Skeletal muscle tissue (tissue), 3 donors: ENCODE measurements at regions not wholly inside any gene's neighbourhood (a gene's known extent, or its start where the extent isn't known, plus 50 kb on each side); places are given as distances from the start of the nearest gene placed in this dataset.

ENCODE experiments used
- H3K27ac ChIP-seq: one replicate; pipeline ENCODE4 v1.7.0; 2013; ENCODE audit warnings: mild to moderate bottlenecking, low read depth, low read length, inconsistent platforms
- H3K27me3 ChIP-seq, 3 donors: one replicate each; pipeline ENCODE4 v1.7.0; 2013; ENCODE audit warnings: low read length in 3 of 3; ENCODE audit not compliant: control insufficient read depth in 3 of 3, insufficient read depth in 3 of 3
- H3K36me3 ChIP-seq, 3 donors: one replicate each; pipeline ENCODE4 v1.7.0; 2013; ENCODE audit warnings: low read length in 3 of 3; ENCODE audit not compliant: control insufficient read depth in 3 of 3, insufficient read depth in 3 of 3
- H3K4me1 ChIP-seq, 3 donors: one replicate each; pipeline ENCODE4 v1.7.0; 2013; ENCODE audit warnings: low read length in 3 of 3, mild to moderate bottlenecking in 3 of 3; ENCODE audit not compliant: control insufficient read depth in 3 of 3, insufficient read depth in 3 of 3
- H3K4me3 ChIP-seq, 3 donors: one replicate each; pipeline ENCODE4 v1.7.0; 2013; ENCODE audit warnings: low read length in 3 of 3
- H3K9ac ChIP-seq, 3 donors: one replicate each; pipeline ENCODE4 v1.7.0; 2013; ENCODE audit warnings: low read length in 3 of 3, mild to moderate bottlenecking in 3 of 3, moderate library complexity in 2 of 3, low read depth in 1 of 3
- H3K9me3 ChIP-seq, 3 donors: one replicate each; pipeline ENCODE4 v1.7.0; 2013; ENCODE audit warnings: low read length in 3 of 3; ENCODE audit not compliant: control insufficient read depth in 3 of 3
- donor health status: Osteomylitis.

- peak overlapping the region in 1 of 3 donors; percentile 47 for H3K9ac ChIP-seq
- no peaks in the 10 kb centered on the region for H3K27me3 ChIP-seq
- no peak overlapping the region for H3K4me3 ChIP-seq
- H3K27ac ChIP-seq: peak overlapping the region; percentile 93
- H3K4me1 ChIP-seq: peaks cover 18 to 36% (median 34%) of the 10 kb centered on the region in 3 donors
- no peaks in the 10 kb centered on the region for H3K36me3 ChIP-seq
- peaks cover 0 to 5% (median 0%) of the 10 kb centered on the region in 3 donors for H3K9me3 ChIP-seq
Observed at GRCh38 chr3:26100176-26100575, 310.3 kb downstream of the OXSM start.

DNA sequence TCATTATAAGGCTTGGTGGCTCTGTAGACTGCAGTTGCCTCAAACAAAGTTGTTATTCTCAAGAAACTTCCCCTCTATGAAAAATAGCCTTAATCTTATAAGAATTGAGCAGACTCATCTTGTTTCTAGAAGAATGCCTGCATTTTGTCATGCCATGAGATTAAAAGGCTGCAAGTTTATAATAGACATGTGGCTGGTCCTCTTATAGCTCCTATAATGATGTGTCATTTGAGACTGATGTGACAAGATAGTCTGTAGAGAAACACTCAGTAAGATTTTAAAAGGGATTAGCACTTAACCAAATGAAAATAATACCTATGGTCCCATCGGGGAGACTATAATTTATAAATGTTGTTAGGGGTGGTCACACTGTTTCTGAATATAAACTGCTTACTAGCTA lies 312.5 kb downstream of the OXSM start:
- Histone ChIP-seq H3K27ac (peak overlapping the region; percentile 38), H3K36me3 (no peaks in the 10 kb centered on the region), H3K4me1 (peaks cover 21 to 44% (median 38%) of the 10 kb centered on the region in 3 donors), H3K27me3 (no peaks in the 10 kb centered on the region), H3K4me3 (no peak overlapping the region), H3K9me3 (peaks cover 0 to under 1% (median 0%) of the 10 kb centered on the region in 3 donors), H3K9ac (no peak overlapping the region)

GRCh38 chr3:26104851-26105251 lies 315.0 kb downstream of the OXSM start:
- peaks cover 16 to 36% (median 30%) of the 10 kb centered on the region in 3 donors for H3K4me1 ChIP-seq
- H3K36me3 ChIP-seq: no peaks in the 10 kb centered on the region
- no peak overlapping the region for H3K9ac ChIP-seq

GRCh38 chr3:26105261-26105660 lies 315.4 kb downstream of the OXSM start:
- Histone ChIP-seq H3K9ac (no peak overlapping the region), H3K4me1 (peaks cover 12 to 31% (median 26%) of the 10 kb centered on the region in 3 donors), H3K27me3 (no peaks in the 10 kb centered on the region), H3K27ac (no peak overlapping the region), H3K4me3 (no peak overlapping the region), H3K36me3 (no peaks in the 10 kb centered on the region), H3K9me3 (no peaks in the 10 kb centered on the region)

More at GRCh38 chr3:26104851-26105251, 315.0 kb downstream of the OXSM start:
- H3K4me3 ChIP-seq: no peak overlapping the region
- H3K9me3 ChIP-seq: no peaks in the 10 kb centered on the region
- H3K27ac ChIP-seq: no peak overlapping the region
- no peaks in the 10 kb centered on the region for H3K27me3 ChIP-seq

DNA sequence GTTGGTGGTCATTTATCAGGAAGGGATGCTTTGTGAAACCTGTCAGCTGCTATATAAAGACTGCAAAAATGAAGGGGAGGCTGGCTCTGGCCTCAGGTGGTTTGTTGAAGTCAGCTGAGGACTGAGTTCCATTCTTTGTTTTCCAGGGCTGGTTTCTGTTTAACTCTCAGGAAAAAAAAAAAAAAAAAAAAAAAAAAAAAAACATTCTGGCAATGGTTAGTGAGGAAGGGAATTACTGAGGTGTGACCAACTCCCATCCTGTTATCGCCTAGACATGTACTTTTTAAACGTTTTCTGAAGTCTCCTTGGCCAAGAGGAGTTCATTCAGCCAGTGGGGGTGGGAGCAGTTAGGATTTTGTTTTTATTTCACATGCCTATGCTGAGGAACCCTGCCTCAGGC lies 316.3 kb downstream of the OXSM start:
- H3K9ac ChIP-seq: no peak overlapping the region
- H3K36me3 ChIP-seq: no peaks in the 10 kb centered on the region
- H3K4me1 ChIP-seq: peaks cover 10 to 25% (median 19%) of the 10 kb centered on the region in 3 donors
- H3K4me3 ChIP-seq: no peak overlapping the region
- H3K27me3 ChIP-seq: no peaks in the 10 kb centered on the region
- no peaks in the 10 kb centered on the region for H3K9me3 ChIP-seq
- no peak overlapping the region for H3K27ac ChIP-seq

GRCh38 chr3:26108846-26109489 lies 319.1 kb downstream of the OXSM start:
- H3K27ac ChIP-seq: no peak overlapping the region

GRCh38 chr3:26114851-26115250 lies 325.0 kb downstream of the OXSM start:
- Histone ChIP-seq H3K4me3 (no peak overlapping the region), H3K27ac (no peak overlapping the region), H3K36me3 (no peaks in the 10 kb centered on the region), H3K9ac (no peak overlapping the region), H3K9me3 (no peaks in the 10 kb centered on the region), H3K27me3 (no peaks in the 10 kb centered on the region), H3K4me1 (no peaks in the 10 kb centered on the region)

More at GRCh38 chr3:26108846-26109489, 319.1 kb downstream of the OXSM start:
- H3K9ac ChIP-seq: no peak overlapping the region
- H3K4me3 ChIP-seq: no peak overlapping the region
- H3K9me3 ChIP-seq: no peaks in the 10 kb centered on the region
- no peaks in the 10 kb centered on the region for H3K36me3 ChIP-seq
- H3K4me1 ChIP-seq: peaks cover 4 to 15% (median 6%) of the 10 kb centered on the region in 3 donors
- no peaks in the 10 kb centered on the region for H3K27me3 ChIP-seq

GRCh38 chr3:26118165-26118564 lies 328.3 kb downstream of the OXSM start:
- H3K4me3 ChIP-seq: no peak overlapping the region
- no peaks in the 10 kb centered on the region for H3K36me3 ChIP-seq
- H3K9me3 ChIP-seq: no peaks in the 10 kb centered on the region
- H3K4me1 ChIP-seq: no peaks in the 10 kb centered on the region
- no peak overlapping the region for H3K27ac ChIP-seq
- no peak overlapping the region for H3K9ac ChIP-seq
- no peaks in the 10 kb centered on the region for H3K27me3 ChIP-seq

DNA sequence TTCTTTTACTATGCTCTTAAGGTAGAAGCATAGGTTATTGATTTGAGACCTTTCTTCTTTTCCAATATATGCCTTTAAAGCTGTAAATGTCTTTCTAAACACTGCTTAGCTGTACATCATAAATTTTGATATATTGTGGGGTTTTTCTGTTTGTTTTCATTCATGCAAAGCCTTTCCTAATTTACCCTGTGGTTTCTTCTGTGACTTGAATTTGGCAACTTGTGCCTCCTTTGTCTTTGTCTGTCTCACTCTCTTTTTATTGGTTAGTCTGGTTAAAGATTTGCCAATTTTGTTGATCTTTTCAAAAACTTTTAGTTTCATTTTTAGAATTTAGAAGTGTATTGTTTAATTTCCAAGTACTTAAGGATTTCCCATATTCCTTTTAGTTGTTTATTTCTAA lies 343.1 kb downstream of the OXSM start:
- Histone ChIP-seq H3K36me3 (no peaks in the 10 kb centered on the region), H3K27ac (no peak overlapping the region), H3K4me3 (no peak overlapping the region), H3K4me1 (no peaks in the 10 kb centered on the region), H3K9ac (no peak overlapping the region), H3K27me3 (no peaks in the 10 kb centered on the region), H3K9me3 (peaks cover 0 to 4% (median 0%) of the 10 kb centered on the region in 3 donors)

DNA sequence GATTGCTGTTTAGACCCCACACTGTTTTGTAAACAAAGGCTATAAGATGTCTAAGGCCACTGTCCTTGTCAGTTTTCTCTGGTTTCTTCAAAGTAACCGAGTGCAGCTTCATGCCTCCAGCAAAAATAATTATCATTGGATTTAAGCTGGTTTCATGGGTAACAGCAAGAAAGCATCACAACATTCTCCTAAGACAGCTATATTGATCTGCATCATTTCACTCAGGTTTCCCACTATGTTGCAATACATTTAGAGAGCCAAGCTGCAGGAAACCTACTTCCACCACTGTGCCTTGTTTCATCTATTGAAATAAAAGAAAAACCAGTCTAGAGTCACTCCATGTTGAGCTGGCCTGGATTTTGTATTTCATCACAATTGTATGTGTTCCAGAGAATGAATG lies 351.4 kb downstream of the OXSM start:
- no peak overlapping the region for H3K4me3 ChIP-seq
- no peaks in the 10 kb centered on the region for H3K27me3 ChIP-seq
- H3K36me3 ChIP-seq: no peaks in the 10 kb centered on the region
- H3K4me1 ChIP-seq: no peaks in the 10 kb centered on the region
- H3K27ac ChIP-seq: no peak overlapping the region
- no peak overlapping the region for H3K9ac ChIP-seq
- peaks cover 3 to 9% (median 4%) of the 10 kb centered on the region in 3 donors for H3K9me3 ChIP-seq
